Thyroid gland (tissue), 4 donors: ENCODE measurements at regions not wholly inside any gene's neighbourhood (a gene's known extent, or its start where the extent isn't known, plus 50 kb on each side); places are given as distances from the start of the nearest gene placed in this dataset.

Experiments
- DNase-seq, 2 donors: peaks; one replicate each; pipeline ENCODE4 v3.0.0-alpha.2; 2019
- H3K27ac ChIP-seq, 3 donors: fragments of 200-600 bp; sonication (generic); 1 replicate in 2 of 3; 2 replicates in 1 of 3; pipeline ENCODE4 v1.5.1; 2016 to 2019; ENCODE audit warnings: mild to moderate bottlenecking in 1 of 3, moderate library complexity in 1 of 3
- H3K27me3 ChIP-seq: fragments of 200-600 bp; sonication (generic); one replicate; pipeline ENCODE4 v1.5.1; 2019
- H3K36me3 ChIP-seq, 2 donors: fragments of 200-600 bp; sonication (generic); one replicate each; pipeline ENCODE4 v1.5.1; 2016 to 2019
- H3K4me1 ChIP-seq, 2 donors: fragments of 200-600 bp; sonication (generic); one replicate each; pipeline ENCODE4 v1.5.1; 2017 to 2019
- H3K4me3 ChIP-seq, 3 donors: fragments of 200-600 bp; sonication (generic); replicated peaks in 1 of 3; 1 replicate in 2 of 3; 2 replicates in 1 of 3; pipeline ENCODE4 v1.5.1; 2016; ENCODE audit warnings: mild to moderate bottlenecking in 1 of 3
- H3K9me3 ChIP-seq: fragments of 200-600 bp; sonication (generic); one replicate; pipeline ENCODE4 v1.5.1; 2017
- POLR2A ChIP-seq, 2 donors: fragments of 450-650 bp; IDR thresholded peaks; one replicate each; pipeline ENCODE4 v1.6.1; 2017; ENCODE audit warnings: antibody characterized with exemption in 2 of 2, mild to moderate bottlenecking in 2 of 2, moderate library complexity in 1 of 2
- WGBS, 2 donors: methylation state at CpG; one replicate each; pipeline ENCODE4 v1.1.5; 2017; 5-methylcytosine and 5-hydroxymethylcytosine counted together
- intact Hi-C: fragments of 100-400 bp; cut with DNase I; formaldehyde crosslinking; loops from one replicate; pipeline ENCODE4 v1.15.1; 2023
- TF ChIP-seq, protein P1 (sequence below), 6 experiments: fragments of 200-600 bp in 3 of 6; fragments of 450-650 bp in 3 of 6; sonication (generic) in 3 of 6; IDR thresholded peaks; one replicate each; pipeline ENCODE4 v1.5.1; 2016 to 2019; ENCODE audit warnings: antibody characterized with exemption in 6 of 6, mild to moderate bottlenecking in 2 of 6, inconsistent platforms in 1 of 6, moderate library complexity in 1 of 6

GRCh38 chr21:27536319-27536718 lies 569.4 kb upstream of the ADAMTS5 start:
- H3K27me3 ChIP-seq = no peaks in the 10 kb centered on the region
- 88 to 93% methylated on average over 3 of the region's 3 CpGs for WGBS, 2 donors
- intact Hi-C loops = no loop called here
- H3K9me3 ChIP-seq = no peaks in the 10 kb centered on the region
- no peaks in the 10 kb centered on the region for H3K36me3 ChIP-seq
- no peak overlapping the region for H3K27ac ChIP-seq
- no peak for DNase-seq
- no peaks in the 10 kb centered on the region for H3K4me1 ChIP-seq
- H3K4me3 ChIP-seq = no peak overlapping the region
- TF ChIP-seq POLR2A (IDR thresholded peaks at IDR 0.05) = no peak
- TF ChIP-seq, protein P1, sequence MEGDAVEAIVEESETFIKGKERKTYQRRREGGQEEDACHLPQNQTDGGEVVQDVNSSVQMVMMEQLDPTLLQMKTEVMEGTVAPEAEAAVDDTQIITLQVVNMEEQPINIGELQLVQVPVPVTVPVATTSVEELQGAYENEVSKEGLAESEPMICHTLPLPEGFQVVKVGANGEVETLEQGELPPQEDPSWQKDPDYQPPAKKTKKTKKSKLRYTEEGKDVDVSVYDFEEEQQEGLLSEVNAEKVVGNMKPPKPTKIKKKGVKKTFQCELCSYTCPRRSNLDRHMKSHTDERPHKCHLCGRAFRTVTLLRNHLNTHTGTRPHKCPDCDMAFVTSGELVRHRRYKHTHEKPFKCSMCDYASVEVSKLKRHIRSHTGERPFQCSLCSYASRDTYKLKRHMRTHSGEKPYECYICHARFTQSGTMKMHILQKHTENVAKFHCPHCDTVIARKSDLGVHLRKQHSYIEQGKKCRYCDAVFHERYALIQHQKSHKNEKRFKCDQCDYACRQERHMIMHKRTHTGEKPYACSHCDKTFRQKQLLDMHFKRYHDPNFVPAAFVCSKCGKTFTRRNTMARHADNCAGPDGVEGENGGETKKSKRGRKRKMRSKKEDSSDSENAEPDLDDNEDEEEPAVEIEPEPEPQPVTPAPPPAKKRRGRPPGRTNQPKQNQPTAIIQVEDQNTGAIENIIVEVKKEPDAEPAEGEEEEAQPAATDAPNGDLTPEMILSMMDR (IDR thresholded peaks at IDR 0.05) = no peak

DNA sequence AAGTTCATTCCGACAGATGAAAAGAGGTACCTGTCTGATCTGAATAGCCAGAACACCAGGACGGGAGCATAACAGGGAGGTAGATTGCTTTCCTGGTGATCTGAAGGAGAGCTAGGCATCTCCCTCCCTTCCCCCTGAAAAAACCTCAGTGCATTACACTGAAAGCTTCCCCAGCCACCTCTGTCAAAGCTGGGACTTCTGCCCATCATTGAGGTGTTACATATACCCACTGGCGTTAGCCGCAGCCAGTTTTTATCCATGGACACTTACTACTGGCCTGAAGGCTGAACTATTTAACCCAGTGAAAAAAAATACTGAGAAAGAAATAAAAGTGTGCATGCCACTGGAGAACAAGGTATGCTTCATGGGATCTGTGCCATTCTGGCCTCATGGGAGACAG lies 568.3 kb upstream of the ADAMTS5 start:
- intact Hi-C loops = no loop called here
- no peak overlapping the region for H3K27ac ChIP-seq
- H3K4me1 ChIP-seq = no peaks in the 10 kb centered on the region
- TF ChIP-seq, protein P1 (IDR thresholded peaks at IDR 0.05) = no peak
- no peak for TF ChIP-seq POLR2A (IDR thresholded peaks at IDR 0.05)
- no peaks in the 10 kb centered on the region for H3K27me3 ChIP-seq
- WGBS, 2 donors = 96 to 98% methylated on average over 4 of the region's 4 CpGs
- no peaks in the 10 kb centered on the region for H3K9me3 ChIP-seq
- H3K4me3 ChIP-seq = no peak overlapping the region
- no peak for DNase-seq
- no peaks in the 10 kb centered on the region for H3K36me3 ChIP-seq

DNA sequence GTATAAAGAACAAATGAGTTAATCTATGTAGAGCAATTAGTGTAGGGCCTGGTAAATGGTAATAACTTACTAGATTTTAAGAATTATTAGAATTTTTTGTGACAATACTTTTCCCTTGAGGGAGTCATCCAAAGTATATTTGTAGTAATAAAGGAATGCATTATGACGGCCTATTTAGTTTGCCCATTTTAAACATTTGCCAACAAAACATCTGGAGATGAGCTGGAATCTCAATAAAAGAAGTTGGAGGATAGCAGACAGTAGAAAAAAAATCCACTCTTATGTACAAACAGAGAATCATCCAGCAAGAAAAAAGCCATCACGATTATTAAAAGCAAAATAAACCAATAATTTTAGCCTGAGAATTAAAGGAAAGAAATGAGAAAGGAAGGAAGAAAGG lies 567.3 kb upstream of the ADAMTS5 start:
- Histone ChIP-seq H3K9me3 (no peaks in the 10 kb centered on the region), H3K36me3 (no peaks in the 10 kb centered on the region), H3K27me3 (no peaks in the 10 kb centered on the region), H3K4me1 (no peaks in the 10 kb centered on the region), H3K27ac (no peak overlapping the region), H3K4me3 (no peak overlapping the region)
- DNase-seq = no peak
- intact Hi-C loops = no loop called here
- WGBS, 2 donors = 82 to 83% methylated on average over 2 of the region's 2 CpGs
- no peak for TF ChIP-seq POLR2A (IDR thresholded peaks at IDR 0.05)
- TF ChIP-seq, protein P1 (IDR thresholded peaks at IDR 0.05) = no peak

- H3K36me3 ChIP-seq = no peaks in the 10 kb centered on the region
- H3K27me3 ChIP-seq = no peaks in the 10 kb centered on the region
- intact Hi-C loops = no loop called here
- no peaks in the 10 kb centered on the region for H3K9me3 ChIP-seq
- no peak overlapping the region for H3K4me3 ChIP-seq
- no peak for TF ChIP-seq POLR2A (IDR thresholded peaks at IDR 0.05)
- TF ChIP-seq, protein P1 (IDR thresholded peaks at IDR 0.05) = no peak
- DNase-seq = no peak
- H3K4me1 ChIP-seq = no peaks in the 10 kb centered on the region
- WGBS, 2 donors = 89 to 90% methylated on average over 6 of the region's 6 CpGs
- no peak overlapping the region for H3K27ac ChIP-seq
Measured at GRCh38 chr21:27532076-27532475, 565.2 kb upstream of the ADAMTS5 start.

- no peaks in the 10 kb centered on the region for H3K36me3 ChIP-seq
- H3K4me3 ChIP-seq = no peak overlapping the region
- TF ChIP-seq, protein P1 (IDR thresholded peaks at IDR 0.05) = no peak
- no peak for TF ChIP-seq POLR2A (IDR thresholded peaks at IDR 0.05)
- H3K4me1 ChIP-seq = no peaks in the 10 kb centered on the region
- no peaks in the 10 kb centered on the region for H3K9me3 ChIP-seq
- H3K27ac ChIP-seq = no peak overlapping the region
- DNase-seq = no peak
- H3K27me3 ChIP-seq = no peaks in the 10 kb centered on the region
- intact Hi-C loops = no loop called here
- 87% methylated on average over 1 of the region's 1 CpG for WGBS, 2 donors
Measured at GRCh38 chr21:27528697-27529096, 561.8 kb upstream of the ADAMTS5 start.
